ENCODE measurements at regions not wholly inside any gene's neighbourhood (a gene's known extent, or its start where the extent isn't known, plus 50 kb on each side); places are given as distances from the start of the nearest gene placed in this dataset.

DNA sequence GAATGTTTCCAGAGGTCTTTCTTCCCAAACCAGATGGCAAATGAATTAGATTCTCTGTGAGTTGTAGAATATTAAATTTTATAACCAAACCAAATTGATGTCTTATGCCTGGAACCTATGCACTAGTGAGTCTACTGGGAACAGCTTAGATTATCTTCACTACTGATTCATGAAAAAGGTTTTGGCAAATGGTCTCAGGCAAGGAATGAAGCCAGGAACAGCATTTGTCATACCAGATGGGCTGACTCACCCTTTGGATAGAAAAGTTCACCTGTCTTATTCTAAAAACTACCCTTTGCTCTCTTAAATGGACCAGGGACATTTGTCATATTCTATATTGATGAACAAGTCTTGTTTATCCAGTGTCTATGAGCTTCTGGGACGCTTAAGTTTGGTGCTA lies 135.4 kb upstream of the ECI2 start:
- no peaks in the 10 kb centered on the region for H3K9me3 ChIP-seq
- no peak for DNase-seq
- no peaks in the 10 kb centered on the region for H3K36me3 ChIP-seq
- H3K27ac ChIP-seq, result no peak overlapping the region
- intact Hi-C loops (cut with DNase I; ENCODE audit: low total_unique reads) (loop anchor here (5.0 kb wide), 1 partner anchor 1657 kb away; no protein-coding TSS in a partner anchor), in situ Hi-C loops (cut with MboI; ENCODE audit: low pct_ligation_motif_present in 1 of 4, low pct_unique_long_range_greater_than_20kb in 1 of 4, low sequenced_read_pairs in 3 of 4) (no loop called here)
- no peaks in the 10 kb centered on the region for H3K27me3 ChIP-seq
- TF ChIP-seq, protein P1, sequence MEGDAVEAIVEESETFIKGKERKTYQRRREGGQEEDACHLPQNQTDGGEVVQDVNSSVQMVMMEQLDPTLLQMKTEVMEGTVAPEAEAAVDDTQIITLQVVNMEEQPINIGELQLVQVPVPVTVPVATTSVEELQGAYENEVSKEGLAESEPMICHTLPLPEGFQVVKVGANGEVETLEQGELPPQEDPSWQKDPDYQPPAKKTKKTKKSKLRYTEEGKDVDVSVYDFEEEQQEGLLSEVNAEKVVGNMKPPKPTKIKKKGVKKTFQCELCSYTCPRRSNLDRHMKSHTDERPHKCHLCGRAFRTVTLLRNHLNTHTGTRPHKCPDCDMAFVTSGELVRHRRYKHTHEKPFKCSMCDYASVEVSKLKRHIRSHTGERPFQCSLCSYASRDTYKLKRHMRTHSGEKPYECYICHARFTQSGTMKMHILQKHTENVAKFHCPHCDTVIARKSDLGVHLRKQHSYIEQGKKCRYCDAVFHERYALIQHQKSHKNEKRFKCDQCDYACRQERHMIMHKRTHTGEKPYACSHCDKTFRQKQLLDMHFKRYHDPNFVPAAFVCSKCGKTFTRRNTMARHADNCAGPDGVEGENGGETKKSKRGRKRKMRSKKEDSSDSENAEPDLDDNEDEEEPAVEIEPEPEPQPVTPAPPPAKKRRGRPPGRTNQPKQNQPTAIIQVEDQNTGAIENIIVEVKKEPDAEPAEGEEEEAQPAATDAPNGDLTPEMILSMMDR (IDR thresholded peaks at IDR 0.05), result no peak
- TF ChIP-seq EP300 (IDR thresholded peaks at IDR 0.05; ENCODE audit: low read depth), result no peak
- TF ChIP-seq POLR2A (IDR thresholded peaks at IDR 0.05), result no peak
- TF ChIP-seq POLR2AphosphoS5 (IDR thresholded peaks at IDR 0.05), result no peak
- H3K4me3 ChIP-seq, result no peak overlapping the region
- 65 to 88% methylated on average over 1 of the region's 1 CpG for WGBS, 2 donors (ENCODE audit: low coverage in 1 of 2)
- H3K4me1 ChIP-seq, result no peaks in the 10 kb centered on the region

DNA sequence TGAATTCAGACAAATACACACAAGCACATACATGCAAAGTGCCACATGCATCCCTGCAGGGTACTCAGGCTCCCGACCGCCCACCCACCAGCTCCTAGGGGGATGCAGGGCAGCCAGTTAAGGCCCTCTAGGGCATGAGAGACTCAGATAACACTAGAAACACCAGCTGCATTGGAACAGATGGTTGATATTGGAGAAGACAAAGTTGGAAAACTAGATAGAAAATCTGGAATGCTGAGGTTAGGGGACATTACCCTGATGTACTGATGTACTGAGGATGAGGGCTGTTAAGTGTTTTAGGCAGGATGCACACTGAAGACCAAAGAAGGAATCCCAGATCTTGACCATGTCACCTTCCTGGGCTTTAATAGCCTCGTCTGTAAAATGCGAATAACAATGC lies 134.6 kb upstream of the ECI2 start:
- Histone ChIP-seq H3K27ac (no peak overlapping the region), H3K9me3 (no peaks in the 10 kb centered on the region), H3K4me1 (no peaks in the 10 kb centered on the region), H3K27me3 (no peaks in the 10 kb centered on the region), H3K36me3 (no peaks in the 10 kb centered on the region), H3K4me3 (no peak overlapping the region)
- intact Hi-C loops (cut with DNase I; ENCODE audit: low total_unique reads), result loop anchor here (5.0 kb wide), 1 partner anchor 1657 kb away; no protein-coding TSS in a partner anchor
- in situ Hi-C loops (cut with MboI; ENCODE audit: low pct_ligation_motif_present in 1 of 4, low pct_unique_long_range_greater_than_20kb in 1 of 4, low sequenced_read_pairs in 3 of 4), result no loop called here
- 93 to 97% methylated on average over 2 to 4 of the region's 4 CpGs for WGBS, 2 donors (ENCODE audit: low coverage in 1 of 2)
- no peak for TF ChIP-seq EP300 (IDR thresholded peaks at IDR 0.05; ENCODE audit: low read depth)
- TF ChIP-seq POLR2A (IDR thresholded peaks at IDR 0.05), result no peak
- TF ChIP-seq, protein P1 (IDR thresholded peaks at IDR 0.05), result no peak
- no peak for TF ChIP-seq POLR2AphosphoS5 (IDR thresholded peaks at IDR 0.05)
- DNase-seq, result no peak

DNA sequence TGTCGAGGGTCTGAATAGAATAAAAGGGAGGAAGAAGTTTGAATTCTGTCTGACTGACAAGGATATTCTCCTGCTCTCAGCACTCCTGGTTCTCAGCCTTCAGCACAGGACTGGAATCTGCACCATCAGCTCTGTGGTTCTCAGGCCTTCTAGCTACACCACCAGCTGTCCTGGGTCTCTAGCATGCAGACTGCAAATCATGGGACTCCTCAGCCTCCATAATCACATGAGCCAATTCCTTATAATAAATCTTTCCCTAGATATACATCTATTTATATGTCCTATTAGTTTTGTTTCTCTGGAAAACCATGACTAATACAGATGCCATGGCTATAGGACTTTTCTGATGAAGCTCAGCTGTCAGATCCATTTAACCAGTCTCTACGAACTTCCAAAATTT lies 132.8 kb upstream of the ECI2 start:
- Histone ChIP-seq H3K27me3 (no peaks in the 10 kb centered on the region), H3K36me3 (no peaks in the 10 kb centered on the region), H3K9me3 (no peaks in the 10 kb centered on the region), H3K27ac (no peak overlapping the region), H3K4me1 (no peaks in the 10 kb centered on the region), H3K4me3 (no peak overlapping the region)
- intact Hi-C loops (cut with DNase I; ENCODE audit: low total_unique reads), result no loop called here
- in situ Hi-C loops (cut with MboI; ENCODE audit: low pct_ligation_motif_present in 1 of 4, low pct_unique_long_range_greater_than_20kb in 1 of 4, low sequenced_read_pairs in 3 of 4), result no loop called here
- 65 to 89% methylated on average over 1 to 2 of the region's 2 CpGs for WGBS, 2 donors (ENCODE audit: low coverage in 1 of 2)
- DNase-seq, result no peak
- TF ChIP-seq, protein P1 (IDR thresholded peaks at IDR 0.05), result no peak
- TF ChIP-seq EP300 (IDR thresholded peaks at IDR 0.05; ENCODE audit: low read depth) (no peak), POLR2AphosphoS5 (IDR thresholded peaks at IDR 0.05) (no peak), POLR2A (IDR thresholded peaks at IDR 0.05) (no peak)

DNA sequence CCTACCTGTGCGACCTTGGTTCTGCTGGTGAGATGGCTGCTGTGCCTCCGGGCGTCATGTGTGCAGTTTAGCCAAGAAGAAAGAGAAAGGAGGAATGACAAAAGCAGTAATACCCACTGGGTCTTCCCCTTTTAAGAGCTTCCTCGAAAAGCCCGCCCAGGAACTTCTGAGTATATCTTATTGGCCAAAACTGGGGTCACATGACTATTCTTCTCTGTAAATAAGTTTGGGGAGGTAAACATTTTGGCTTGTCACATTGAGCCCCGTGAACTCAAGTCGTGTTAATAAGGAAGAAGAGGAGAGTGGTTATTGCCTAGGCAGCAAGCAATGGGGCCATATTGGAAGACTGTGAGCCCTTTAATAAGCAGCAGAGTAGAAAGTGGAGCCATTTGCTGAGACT lies 130.4 kb upstream of the ECI2 start:
- in situ Hi-C loops (cut with MboI; ENCODE audit: low pct_ligation_motif_present in 1 of 4, low pct_unique_long_range_greater_than_20kb in 1 of 4, low sequenced_read_pairs in 3 of 4), result no loop called here
- no peak overlapping the region for H3K4me3 ChIP-seq
- intact Hi-C loops (cut with DNase I; ENCODE audit: low total_unique reads), result no loop called here
- H3K27ac ChIP-seq, result no peak overlapping the region
- WGBS, 2 donors (ENCODE audit: low coverage in 1 of 2), result 83 to 89% methylated on average over 7 of the region's 7 CpGs
- TF ChIP-seq POLR2AphosphoS5 (IDR thresholded peaks at IDR 0.05) (no peak), EP300 (IDR thresholded peaks at IDR 0.05; ENCODE audit: low read depth) (no peak), POLR2A (IDR thresholded peaks at IDR 0.05) (no peak)
- TF ChIP-seq, protein P1 (IDR thresholded peaks at IDR 0.05), result no peak
- no peaks in the 10 kb centered on the region for H3K9me3 ChIP-seq
- H3K36me3 ChIP-seq, result no peaks in the 10 kb centered on the region
- no peaks in the 10 kb centered on the region for H3K27me3 ChIP-seq
- DNase-seq, result no peak
- H3K4me1 ChIP-seq, result no peaks in the 10 kb centered on the region

All from transverse colon (tissue), 4 donors.